Upper lobe of right lung (tissue), 1 donor: ENCODE measurements at regions not wholly inside any gene's neighbourhood (a gene's known extent, or its start where the extent isn't known, plus 50 kb on each side); places are given as distances from the start of the nearest gene placed in this dataset.

Experiments
- ATAC-seq: fragments of 200-7000 bp; cut with Tn5 transposase; one replicate; pipeline ENCODE4 v1.9.1; 2020; ENCODE audit warnings: mild to moderate bottlenecking, moderate library complexity
- DNase-seq: peaks from one replicate; pipeline ENCODE4 v3.0.0-alpha.2; 2020
- H3K27ac ChIP-seq: fragments of 200-600 bp; one replicate; pipeline ENCODE4 v1.8.0; 2022
- H3K27me3 ChIP-seq: fragments of 200-600 bp; one replicate; pipeline ENCODE4 v1.8.0; 2022; ENCODE audit warnings: mild to moderate bottlenecking
- H3K36me3 ChIP-seq: fragments of 200-600 bp; one replicate; pipeline ENCODE4 v1.8.0; 2022
- H3K4me1 ChIP-seq: fragments of 200-600 bp; one replicate; pipeline ENCODE4 v1.8.0; 2022
- H3K4me3 ChIP-seq: fragments of 200-600 bp; one replicate; pipeline ENCODE4 v1.8.0; 2022; ENCODE audit warnings: mild to moderate bottlenecking
- H3K9me3 ChIP-seq: fragments of 200-600 bp; one replicate; pipeline ENCODE4 v1.8.0; 2022
- CTCF ChIP-seq: fragments of 200-600 bp; IDR thresholded peaks from one replicate; pipeline ENCODE4 v1.8.0; 2022; ENCODE audit warnings: antibody characterized with exemption
- intact Hi-C: fragments of 100-400 bp; cut with DNase I; formaldehyde crosslinking; loops from one replicate; pipeline ENCODE4 v1.11.0; 2022
- donor health status: DM: no; HTN: yes; CAD: no; lungs with severe emphysema.

- no peak overlapping the region for H3K4me3 ChIP-seq
- ATAC-seq (no peak), DNase-seq (no peak)
- no peak for TF ChIP-seq CTCF
- H3K4me1 ChIP-seq: no peaks in the 10 kb centered on the region
- intact Hi-C loops: no loop called here
- no peaks in the 10 kb centered on the region for H3K27me3 ChIP-seq
- no peaks in the 10 kb centered on the region for H3K9me3 ChIP-seq
- no peaks in the 10 kb centered on the region for H3K36me3 ChIP-seq
- H3K27ac ChIP-seq: no peak overlapping the region
Observed at GRCh38 chr11:116694815-116695590, 77.8 kb downstream of the BUD13 start.

GRCh38 chr11:116694349-116694725 is 78.5 kb downstream of the BUD13 start:
- no peak for ATAC-seq
- no peaks in the 10 kb centered on the region for H3K27me3 ChIP-seq
- H3K27ac ChIP-seq: no peak overlapping the region
- no peaks in the 10 kb centered on the region for H3K4me1 ChIP-seq
- TF ChIP-seq CTCF: no peak
- DNase-seq: no peak
- no peaks in the 10 kb centered on the region for H3K36me3 ChIP-seq
- intact Hi-C loops: no loop called here
- no peak overlapping the region for H3K4me3 ChIP-seq
- H3K9me3 ChIP-seq: no peaks in the 10 kb centered on the region

- no peaks in the 10 kb centered on the region for H3K4me1 ChIP-seq
- peak; percentile 66 for ATAC-seq
- no peak overlapping the region for H3K27ac ChIP-seq
- no peaks in the 10 kb centered on the region for H3K9me3 ChIP-seq
- no peak for DNase-seq
- no peaks in the 10 kb centered on the region for H3K27me3 ChIP-seq
- H3K4me3 ChIP-seq: no peak overlapping the region
- H3K36me3 ChIP-seq: no peaks in the 10 kb centered on the region
- no peak for TF ChIP-seq CTCF
- intact Hi-C loops: no loop called here
Observed at GRCh38 chr11:116693593-116694348, 79.0 kb downstream of the BUD13 start.

- Histone ChIP-seq H3K36me3 (no peaks in the 10 kb centered on the region), H3K9me3 (no peaks in the 10 kb centered on the region), H3K27ac (no peak overlapping the region), H3K4me1 (no peaks in the 10 kb centered on the region), H3K27me3 (no peaks in the 10 kb centered on the region), H3K4me3 (no peak overlapping the region)
- intact Hi-C loops: no loop called here
- TF ChIP-seq CTCF: no peak
- no peak for ATAC-seq
- DNase-seq: no peak
Observed at GRCh38 chr11:116693102-116693570, 79.7 kb downstream of the BUD13 start.

- intact Hi-C loops: no loop called here
- no peaks in the 10 kb centered on the region for H3K27me3 ChIP-seq
- H3K4me1 ChIP-seq: no peaks in the 10 kb centered on the region
- ATAC-seq (no peak), DNase-seq (no peak)
- no peaks in the 10 kb centered on the region for H3K36me3 ChIP-seq
- no peak overlapping the region for H3K4me3 ChIP-seq
- no peak overlapping the region for H3K27ac ChIP-seq
- no peaks in the 10 kb centered on the region for H3K9me3 ChIP-seq
- no peak for TF ChIP-seq CTCF
Observed at GRCh38 chr11:116692318-116693101, 80.3 kb downstream of the BUD13 start.
